ENCODE measurements at regions not wholly inside any gene's neighbourhood (a gene's known extent, or its start where the extent isn't known, plus 50 kb on each side); places are given as distances from the start of the nearest gene placed in this dataset.
A peak's percentile ranks its signal among the peaks of the same experiment; 100 is the strongest.

DNA sequence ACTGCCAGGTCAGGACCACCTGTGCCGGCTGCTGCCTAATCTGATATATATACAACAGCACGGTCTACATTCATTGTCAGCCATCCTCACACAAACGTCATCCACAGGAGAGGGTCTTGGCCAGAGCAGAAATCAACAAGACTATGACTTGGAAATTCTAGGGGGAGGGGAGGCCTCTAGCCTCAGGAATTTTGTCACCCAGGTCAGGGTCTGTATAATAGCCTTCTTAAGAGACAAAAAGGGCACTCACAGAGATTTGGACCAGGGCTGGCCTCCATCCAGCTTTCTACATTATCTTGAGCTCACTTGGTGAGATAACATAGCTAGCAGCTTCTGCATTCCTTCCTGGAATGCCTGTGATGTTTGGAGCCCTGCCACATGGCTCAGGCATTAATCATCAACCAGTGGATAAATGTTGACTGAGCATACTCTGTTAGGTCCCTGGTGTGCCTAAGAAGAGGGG is 50.4 kb upstream of the CTIF start:
- Mint-ChIP-seq H3K4me3 (no peak overlapping the region), H3K36me3 (ENCODE audit: low read depth) (no peaks in the 10 kb centered on the region), H3K9me3 (peaks cover 7% of the 10 kb centered on the region), H3K27ac (peak overlapping the region; percentile 14 to 70 (median 49)), H3K27me3 (ENCODE audit: low read depth) (peaks cover 3% of the 10 kb centered on the region), H3K4me1 (peaks cover 24% of the 10 kb centered on the region)
- TF ChIP-seq, protein P1, sequence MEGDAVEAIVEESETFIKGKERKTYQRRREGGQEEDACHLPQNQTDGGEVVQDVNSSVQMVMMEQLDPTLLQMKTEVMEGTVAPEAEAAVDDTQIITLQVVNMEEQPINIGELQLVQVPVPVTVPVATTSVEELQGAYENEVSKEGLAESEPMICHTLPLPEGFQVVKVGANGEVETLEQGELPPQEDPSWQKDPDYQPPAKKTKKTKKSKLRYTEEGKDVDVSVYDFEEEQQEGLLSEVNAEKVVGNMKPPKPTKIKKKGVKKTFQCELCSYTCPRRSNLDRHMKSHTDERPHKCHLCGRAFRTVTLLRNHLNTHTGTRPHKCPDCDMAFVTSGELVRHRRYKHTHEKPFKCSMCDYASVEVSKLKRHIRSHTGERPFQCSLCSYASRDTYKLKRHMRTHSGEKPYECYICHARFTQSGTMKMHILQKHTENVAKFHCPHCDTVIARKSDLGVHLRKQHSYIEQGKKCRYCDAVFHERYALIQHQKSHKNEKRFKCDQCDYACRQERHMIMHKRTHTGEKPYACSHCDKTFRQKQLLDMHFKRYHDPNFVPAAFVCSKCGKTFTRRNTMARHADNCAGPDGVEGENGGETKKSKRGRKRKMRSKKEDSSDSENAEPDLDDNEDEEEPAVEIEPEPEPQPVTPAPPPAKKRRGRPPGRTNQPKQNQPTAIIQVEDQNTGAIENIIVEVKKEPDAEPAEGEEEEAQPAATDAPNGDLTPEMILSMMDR (IDR thresholded peaks at IDR 0.05; ENCODE audit: unreplicated experiment in 3 of 3): no peak

DNA sequence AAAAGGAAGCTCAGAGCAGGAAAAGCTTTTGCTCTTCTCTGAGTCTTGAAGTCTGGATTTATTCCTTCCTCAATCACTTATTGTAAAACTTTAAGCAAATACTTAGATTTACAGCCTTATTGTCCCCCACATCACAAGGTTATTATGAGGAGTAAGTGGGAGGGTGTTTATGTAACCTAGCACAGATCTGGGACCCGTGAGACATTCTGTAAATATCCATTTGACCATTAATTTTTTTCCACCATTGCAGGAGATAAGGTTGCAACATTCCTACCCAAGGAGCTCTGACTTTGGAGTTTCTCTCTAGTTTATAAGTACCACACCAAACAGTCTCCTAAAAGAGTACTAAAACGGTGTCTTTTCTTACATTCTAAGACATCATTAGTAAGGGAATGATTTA is 52.1 kb upstream of the CTIF start:
- H3K9me3 Mint-ChIP-seq: peaks cover 7% of the 10 kb centered on the region
- TF ChIP-seq, protein P1 (IDR thresholded peaks at IDR 0.05; ENCODE audit: unreplicated experiment in 3 of 3): no peak
- H3K27me3 Mint-ChIP-seq (ENCODE audit: low read depth): peaks cover 3% of the 10 kb centered on the region
- H3K27ac Mint-ChIP-seq: peak overlapping the region; percentile 61 to 97 (median 93)
- no peaks in the 10 kb centered on the region for H3K36me3 Mint-ChIP-seq (ENCODE audit: low read depth)
- H3K4me3 Mint-ChIP-seq: peak overlapping the region in 2 of 3 experiments; percentile 1 to 12
- H3K4me1 Mint-ChIP-seq: peaks cover 23% of the 10 kb centered on the region

DNA sequence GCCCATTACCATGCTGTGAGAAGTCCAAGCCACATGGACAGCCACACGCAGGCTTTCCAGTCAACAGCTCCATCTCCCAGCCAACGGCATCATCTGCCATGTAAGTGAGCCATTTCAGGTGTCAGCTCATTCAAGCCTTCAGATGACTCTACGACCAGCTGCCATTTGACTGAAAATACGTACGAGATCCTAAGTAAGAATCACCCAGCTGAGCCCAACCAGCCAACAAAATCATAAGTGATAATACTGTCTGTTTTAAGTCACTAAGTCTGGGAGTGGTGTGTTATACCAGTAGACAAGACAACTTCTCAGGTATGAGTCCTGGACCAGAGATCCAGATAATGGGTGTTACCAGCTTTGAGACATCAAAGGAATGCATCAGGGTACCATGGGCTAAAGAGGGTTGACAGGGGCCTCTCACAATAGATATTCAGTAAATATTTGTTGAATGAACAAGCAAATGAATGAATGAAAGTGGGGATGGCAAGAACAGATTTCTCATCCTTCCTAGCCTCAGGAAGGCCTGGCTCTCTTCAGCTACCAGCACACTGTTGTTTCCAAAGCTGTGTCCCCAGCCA is 52.9 kb upstream of the CTIF start:
- Mint-ChIP-seq H3K27me3 (ENCODE audit: low read depth) (peaks cover 3% of the 10 kb centered on the region), H3K36me3 (ENCODE audit: low read depth) (no peaks in the 10 kb centered on the region), H3K4me3 (no peak overlapping the region), H3K4me1 (peaks cover 23% of the 10 kb centered on the region), H3K27ac (peak overlapping the region; percentile 61 to 97 (median 93)), H3K9me3 (peaks cover 7% of the 10 kb centered on the region)
- TF ChIP-seq, protein P1 (IDR thresholded peaks at IDR 0.05; ENCODE audit: unreplicated experiment in 3 of 3): no peak

DNA sequence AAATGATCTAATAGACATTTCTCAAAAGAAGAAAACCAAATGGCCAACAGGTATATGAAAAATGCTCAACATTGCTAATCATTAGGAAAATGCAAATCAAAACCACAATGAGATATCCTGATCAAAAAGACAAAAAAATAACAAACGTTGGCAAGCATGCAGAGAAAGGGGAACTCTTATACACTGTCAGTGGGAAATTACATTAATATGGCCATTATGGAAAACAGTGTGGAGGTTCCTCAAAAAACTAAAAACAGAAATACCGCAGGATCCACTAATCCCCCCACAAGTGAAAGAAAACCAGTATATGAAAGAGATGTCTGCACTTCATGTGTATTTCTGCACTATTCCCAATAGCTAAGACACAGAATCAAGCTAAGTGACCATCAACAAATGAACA is 57.7 kb upstream of the CTIF start:
- H3K27ac Mint-ChIP-seq: no peak overlapping the region
- peaks cover 3% of the 10 kb centered on the region for H3K27me3 Mint-ChIP-seq (ENCODE audit: low read depth)

DNA sequence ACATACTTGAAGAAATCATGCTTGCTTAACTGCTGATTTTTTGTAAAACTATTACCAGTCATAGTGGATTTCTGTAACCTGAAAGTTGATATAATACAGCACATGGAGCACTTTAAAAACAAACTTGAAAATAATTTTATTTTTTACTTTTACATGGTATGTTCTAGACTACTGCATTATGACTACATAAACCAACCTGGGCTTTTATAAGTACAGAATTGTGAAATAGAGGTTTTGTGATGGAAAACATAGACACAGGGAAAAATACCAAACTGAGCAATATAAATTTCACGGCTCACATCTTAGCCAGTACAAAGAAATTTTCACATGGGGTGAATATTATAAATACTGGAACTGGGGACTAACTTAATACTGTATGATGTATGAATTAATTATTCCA is 59.3 kb upstream of the CTIF start:
- TF ChIP-seq, protein P1 (IDR thresholded peaks at IDR 0.05; ENCODE audit: unreplicated experiment in 3 of 3): no peak
- Mint-ChIP-seq H3K9me3 (peaks cover 4% of the 10 kb centered on the region), H3K27me3 (ENCODE audit: low read depth) (peaks cover 3% of the 10 kb centered on the region), H3K36me3 (ENCODE audit: low read depth) (no peaks in the 10 kb centered on the region), H3K4me3 (no peak overlapping the region), H3K4me1 (no peaks in the 10 kb centered on the region), H3K27ac (no peak overlapping the region)

More for the DNA sequence above, 57.7 kb upstream of the CTIF start:
- Mint-ChIP-seq H3K4me1 (no peaks in the 10 kb centered on the region), H3K4me3 (no peak overlapping the region), H3K9me3 (peaks cover 4% of the 10 kb centered on the region), H3K36me3 (ENCODE audit: low read depth) (no peaks in the 10 kb centered on the region)
- TF ChIP-seq, protein P1 (IDR thresholded peaks at IDR 0.05; ENCODE audit: unreplicated experiment in 3 of 3): no peak

DNA sequence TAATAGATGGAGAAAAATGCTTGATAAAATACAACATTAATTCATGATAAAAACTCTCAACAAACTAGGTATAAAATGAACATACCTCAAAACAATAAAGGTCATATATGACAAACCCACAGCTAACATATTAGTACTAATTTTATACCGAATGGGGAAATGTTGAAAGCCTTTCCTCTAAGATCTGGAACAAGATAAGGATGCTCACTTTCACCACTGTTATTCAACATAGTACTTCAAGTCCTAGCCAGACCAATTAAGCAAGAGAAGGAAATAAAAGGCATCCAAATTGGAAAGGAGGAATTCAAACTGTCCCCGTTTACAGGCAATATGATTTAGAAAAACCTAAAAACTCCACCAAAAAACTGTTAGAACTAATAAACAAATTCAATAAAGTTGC is 61.5 kb upstream of the CTIF start:
- Mint-ChIP-seq H3K36me3 (ENCODE audit: low read depth) (no peaks in the 10 kb centered on the region), H3K27me3 (ENCODE audit: low read depth) (no peaks in the 10 kb centered on the region), H3K4me1 (no peaks in the 10 kb centered on the region), H3K27ac (no peak overlapping the region), H3K9me3 (peaks cover 6% of the 10 kb centered on the region), H3K4me3 (no peak overlapping the region)
- TF ChIP-seq, protein P1 (IDR thresholded peaks at IDR 0.05; ENCODE audit: unreplicated experiment in 3 of 3): no peak
